ENCODE measurements at regions not wholly inside any gene's neighbourhood (a gene's known extent, or its start where the extent isn't known, plus 50 kb on each side); places are given as distances from the start of the nearest gene placed in this dataset.
"Not testable (repeated sequence)": the region's sequence is repeated elsewhere in the genome, so short reads cannot be mapped to it uniquely, and the experiment has no call there.

- DNase-seq, result no peak
These were observed 217.0 kb upstream of the NREP start for GRCh38 chr5:111973961-111974360.

GRCh38 chr5:111972548-111972947 lies 215.6 kb upstream of the NREP start:
- no peak for DNase-seq

GRCh38 chr5:111972080-111972479 lies 215.1 kb upstream of the NREP start:
- DNase-seq, result no peak

GRCh38 chr5:111968459-111968858 lies 211.5 kb upstream of the NREP start:
- DNase-seq, result no peak

- DNase-seq, result no peak
These were observed 210.5 kb upstream of the NREP start for GRCh38 chr5:111967463-111967862.

- no peak for DNase-seq
These were observed 209.3 kb upstream of the NREP start for GRCh38 chr5:111966290-111966689.

GRCh38 chr5:111963555-111963954 lies 206.6 kb upstream of the NREP start:
- DNase-seq, result no peak

- no peak for DNase-seq
These were observed 205.9 kb upstream of the NREP start for GRCh38 chr5:111962906-111963305.

- DNase-seq, result no peak
These were observed 204.9 kb upstream of the NREP start for GRCh38 chr5:111961862-111962261.

GRCh38 chr5:111960476-111961215 lies 203.7 kb upstream of the NREP start:
- DNase-seq, result no peak

- no peak for DNase-seq
These were observed 201.9 kb upstream of the NREP start for GRCh38 chr5:111958851-111959250.

GRCh38 chr5:111956765-111957164 lies 199.8 kb upstream of the NREP start:
- DNase-seq, result not testable (repeated sequence)

GRCh38 chr5:111954516-111955395 lies 197.8 kb upstream of the NREP start:
- DNase-seq, result no peak

- DNase-seq, result no peak
These were observed 196.5 kb upstream of the NREP start for GRCh38 chr5:111953351-111954127.

- DNase-seq, result no peak
These were observed 195.6 kb upstream of the NREP start for GRCh38 chr5:111952555-111952954.

GRCh38 chr5:111950660-111951059 lies 193.7 kb upstream of the NREP start:
- no peak for DNase-seq

GRCh38 chr5:111948092-111948841 lies 191.3 kb upstream of the NREP start:
- DNase-seq, result no peak

- no peak for DNase-seq
These were observed 189.6 kb upstream of the NREP start for GRCh38 chr5:111946556-111946955.

- no peak for DNase-seq
These were observed 188.5 kb upstream of the NREP start for GRCh38 chr5:111945535-111945934.

- no peak for DNase-seq
These were observed 185.8 kb upstream of the NREP start for GRCh38 chr5:111942661-111943401.

GRCh38 chr5:111942201-111942600 lies 185.2 kb upstream of the NREP start:
- DNase-seq, result no peak

GRCh38 chr5:111937094-111937493 lies 180.1 kb upstream of the NREP start:
- DNase-seq, result no peak
